ENCODE measurements at regions not wholly inside any gene's neighbourhood (a gene's known extent, or its start where the extent isn't known, plus 50 kb on each side); places are given as distances from the start of the nearest gene placed in this dataset.

GRCh38 chr3:117417411-117417810 is 707.8 kb downstream of the TUSC7 start:
- no peak for DNase-seq

- DNase-seq = no peak
Measured at GRCh38 chr3:117427081-117427480, 717.5 kb downstream of the TUSC7 start.

- DNase-seq = no peak
Measured at GRCh38 chr3:117433427-117433826, 723.8 kb downstream of the TUSC7 start.

- no peak for DNase-seq
Measured at GRCh38 chr3:117434661-117435412, 725.3 kb downstream of the TUSC7 start.

- no peak for DNase-seq
Measured at GRCh38 chr3:117435506-117435905, 725.9 kb downstream of the TUSC7 start.

- DNase-seq = no peak
Measured at GRCh38 chr3:117439812-117440211, 730.2 kb downstream of the TUSC7 start.

GRCh38 chr3:117441851-117442250 is 732.3 kb downstream of the TUSC7 start:
- DNase-seq = no peak

GRCh38 chr3:117442566-117442965 is 733.0 kb downstream of the TUSC7 start:
- no peak for DNase-seq

- no peak for DNase-seq
Measured at GRCh38 chr3:117443014-117443413, 733.4 kb downstream of the TUSC7 start.

GRCh38 chr3:117444175-117444574 is 734.6 kb downstream of the TUSC7 start:
- no peak for DNase-seq

GRCh38 chr3:117447419-117447818 is 737.8 kb downstream of the TUSC7 start:
- no peak for DNase-seq

GRCh38 chr3:117450026-117450425 is 740.4 kb downstream of the TUSC7 start:
- DNase-seq = no peak

GRCh38 chr3:117454254-117454653 is 744.7 kb downstream of the TUSC7 start:
- no peak for DNase-seq

GRCh38 chr3:117454908-117455307 is 745.3 kb downstream of the TUSC7 start:
- DNase-seq = no peak

- no peak for DNase-seq
Measured at GRCh38 chr3:117455782-117456181, 746.2 kb downstream of the TUSC7 start.

- DNase-seq = no peak
Measured at GRCh38 chr3:117463276-117464115, 753.9 kb downstream of the TUSC7 start.

GRCh38 chr3:117471831-117472230 is 762.3 kb downstream of the TUSC7 start:
- DNase-seq = no peak

- no peak for DNase-seq
Measured at GRCh38 chr3:117473981-117474538, 764.5 kb downstream of the TUSC7 start.

GRCh38 chr3:117476572-117476971 is 767.0 kb downstream of the TUSC7 start:
- DNase-seq = no peak

GRCh38 chr3:117477214-117477755 is 767.7 kb downstream of the TUSC7 start:
- DNase-seq = no peak

- no peak for DNase-seq
Measured at GRCh38 chr3:117479095-117479494, 769.5 kb downstream of the TUSC7 start.

- no peak for DNase-seq
Measured at GRCh38 chr3:117480525-117480924, 770.9 kb downstream of the TUSC7 start.

GRCh38 chr3:117480972-117481371 is 771.4 kb downstream of the TUSC7 start:
- DNase-seq = no peak

- DNase-seq = no peak
Measured at GRCh38 chr3:117483839-117484238, 774.3 kb downstream of the TUSC7 start.

Data from KG1 (cell line).